HEK293 (cell line): ENCODE measurements at regions not wholly inside any gene's neighbourhood (a gene's known extent, or its start where the extent isn't known, plus 50 kb on each side); places are given as distances from the start of the nearest gene placed in this dataset.
A peak's percentile ranks its signal among the peaks of the same experiment; 100 is the strongest.

ENCODE experiments used
- CTCF ChIA-PET: fragments of 350-600 bp; formaldehyde crosslinking; extraction: SDS; loops from one replicate; lab custom pipeline; 2021; ENCODE audit warnings: antibody characterized with exemption; lab: Yijun Ruan, JAX
- POLR2A ChIA-PET: fragments of 300-600 bp; formaldehyde crosslinking; extraction: SDS; loops from one replicate; lab custom pipeline; 2020; ENCODE audit warnings: antibody characterized with exemption, inconsistent platforms; lab: Yijun Ruan, JAX
- H3K27ac ChIP-seq: fragments of 200-500 bp; sonication (Bioruptor generic); 2 replicates; pipeline ENCODE4 v1.5.1; 2014; ENCODE audit warnings: low read depth, low read length, control low read depth, inconsistent platforms; ENCODE audit errors: extremely low read depth
- H3K36me3 ChIP-seq, 2 experiments: fragments of 200-500 bp in 1 of 2; sonication (Bioruptor generic) in 1 of 2; 1 replicate in 1 of 2; 2 replicates in 1 of 2; pipeline ENCODE4 v1.5.1; 2014 to 2017; ENCODE audit warnings: inconsistent platforms in 2 of 2, low read length in 2 of 2; ENCODE audit not compliant: control insufficient read depth in 2 of 2, insufficient read depth in 1 of 2
- H3K4me1 ChIP-seq: fragments of 200-500 bp; sonication (Bioruptor generic); 2 replicates; pipeline ENCODE4 v1.5.1; 2014; ENCODE audit warnings: mild to moderate bottlenecking, low read length, inconsistent platforms; ENCODE audit not compliant: control insufficient read depth, insufficient read depth
- H3K4me3 ChIP-seq: 2 replicates; pipeline ENCODE4 v1.5.1; 2011; ENCODE audit warnings: low read depth, mild to moderate bottlenecking, control low read depth, low read length, moderate library complexity
- H3K9me3 ChIP-seq: fragments of 200-500 bp; sonication (Bioruptor generic); 2 replicates; pipeline ENCODE4 v1.5.1; 2014; ENCODE audit warnings: low read depth, low read length, inconsistent platforms; ENCODE audit not compliant: control insufficient read depth, insufficient read depth
- FEZF1 ChIP-seq: fragments of 450-650 bp; formaldehyde crosslinking; IDR thresholded peaks from 2 replicates; pipeline ENCODE4 v1.5.1; 2016; ENCODE audit warnings: missing biosample characterization, missing genetic modification characterization
- GLI2 ChIP-seq: fragments of 450-650 bp; formaldehyde crosslinking; IDR thresholded peaks from 2 replicates; pipeline ENCODE4; 2017; ENCODE audit warnings: missing biosample characterization, missing genetic modification characterization, low read depth, borderline replicate concordance
- GLIS2 ChIP-seq: fragments of 450-650 bp; formaldehyde crosslinking; IDR thresholded peaks from 2 replicates; pipeline ENCODE4 v1.5.1; 2016; ENCODE audit warnings: missing biosample characterization, missing genetic modification characterization
- HOXD13 ChIP-seq: sonication (generic); formaldehyde crosslinking; IDR thresholded peaks from 2 replicates; pipeline ENCODE4 v1.8.0; 2022; ENCODE audit warnings: missing genetic modification reagents, borderline replicate concordance
- KLF16 ChIP-seq: fragments of 450-650 bp; formaldehyde crosslinking; IDR thresholded peaks from 2 replicates; pipeline ENCODE4 v1.5.1; 2017; ENCODE audit warnings: missing biosample characterization, missing genetic modification characterization
- MZF1 ChIP-seq: fragments of 450-650 bp; formaldehyde crosslinking; IDR thresholded peaks from 2 replicates; pipeline ENCODE4 v1.5.1; 2017; ENCODE audit warnings: missing biosample characterization, missing genetic modification characterization, borderline replicate concordance
- REPIN1 ChIP-seq: fragments of 450-650 bp; formaldehyde crosslinking; IDR thresholded peaks from 2 replicates; pipeline ENCODE4 v1.5.1; 2017; ENCODE audit warnings: missing biosample characterization, missing genetic modification characterization, low read depth
- REST ChIP-seq: fragments of 450-650 bp; formaldehyde crosslinking; IDR thresholded peaks from 2 replicates; pipeline ENCODE4 v1.5.1; 2016; ENCODE audit warnings: missing biosample characterization, missing genetic modification characterization
- ZBTB11 ChIP-seq: fragments of 450-650 bp; formaldehyde crosslinking; conservative IDR thresholded peaks from 2 replicates; pipeline ENCODE4 v1.5.1; 2016; ENCODE audit warnings: low read depth, missing biosample characterization, missing genetic modification characterization
- ZBTB20 ChIP-seq: fragments of 450-650 bp; formaldehyde crosslinking; IDR thresholded peaks from 2 replicates; pipeline ENCODE4 v1.5.1; 2016; ENCODE audit warnings: missing biosample characterization, missing genetic modification characterization
- ZBTB6 ChIP-seq: fragments of 450-650 bp; formaldehyde crosslinking; IDR thresholded peaks from 2 replicates; pipeline ENCODE4 v1.5.1; 2017; ENCODE audit warnings: missing biosample characterization, missing genetic modification characterization
- ZNF112 ChIP-seq: fragments of 450-650 bp; formaldehyde crosslinking; IDR thresholded peaks from 2 replicates; pipeline ENCODE4 v1.5.0; 2017; ENCODE audit warnings: missing biosample characterization, missing genetic modification characterization
- ZNF121 ChIP-seq: fragments of 450-650 bp; formaldehyde crosslinking; IDR thresholded peaks from 2 replicates; pipeline ENCODE4 v1.5.1; 2016; ENCODE audit warnings: missing biosample characterization, missing genetic modification characterization
- ZNF175 ChIP-seq: fragments of 450-650 bp; formaldehyde crosslinking; IDR thresholded peaks from 2 replicates; pipeline ENCODE4 v1.5.1; 2016; ENCODE audit warnings: missing biosample characterization, missing genetic modification characterization
- ZNF24 ChIP-seq: fragments of 450-650 bp; formaldehyde crosslinking; IDR thresholded peaks from 2 replicates; pipeline ENCODE4 v1.5.1; 2016; ENCODE audit warnings: missing biosample characterization, missing genetic modification characterization
- ZNF426 ChIP-seq: fragments of 450-650 bp; formaldehyde crosslinking; IDR thresholded peaks from 2 replicates; pipeline ENCODE4 v1.5.1; 2017; ENCODE audit warnings: missing biosample characterization, missing genetic modification characterization, mild to moderate bottlenecking, inconsistent platforms, moderate library complexity
- ZNF48 ChIP-seq: fragments of 450-650 bp; formaldehyde crosslinking; IDR thresholded peaks from 2 replicates; pipeline ENCODE4 v1.5.1; 2016; ENCODE audit warnings: missing biosample characterization, missing genetic modification characterization
- ZNF530 ChIP-seq: fragments of 450-650 bp; formaldehyde crosslinking; IDR thresholded peaks from 2 replicates; pipeline ENCODE4 v1.5.1; 2016; ENCODE audit warnings: low read depth, missing biosample characterization, missing genetic modification characterization
- ZNF544 ChIP-seq: fragments of 450-650 bp; formaldehyde crosslinking; IDR thresholded peaks from 2 replicates; pipeline ENCODE4 v1.5.0; 2017; ENCODE audit warnings: missing biosample characterization, missing genetic modification characterization
- ZNF571 ChIP-seq: fragments of 450-650 bp; formaldehyde crosslinking; IDR thresholded peaks from 2 replicates; pipeline ENCODE4 v1.5.0; 2017; ENCODE audit warnings: missing biosample characterization, missing genetic modification characterization
- ZNF654 ChIP-seq: fragments of 450-650 bp; formaldehyde crosslinking; IDR thresholded peaks from 2 replicates; pipeline ENCODE4 v1.5.1; 2016; ENCODE audit warnings: low read depth, missing biosample characterization, missing genetic modification characterization
- ZNF707 ChIP-seq: fragments of 450-650 bp; formaldehyde crosslinking; IDR thresholded peaks from 2 replicates; pipeline ENCODE4 v1.5.1; 2016; ENCODE audit warnings: missing biosample characterization, missing genetic modification characterization
- ZNF785 ChIP-seq: fragments of 450-650 bp; formaldehyde crosslinking; IDR thresholded peaks from 2 replicates; pipeline ENCODE4 v1.5.1; 2016; ENCODE audit warnings: missing biosample characterization, missing genetic modification characterization
- ZNF791 ChIP-seq: fragments of 450-650 bp; formaldehyde crosslinking; IDR thresholded peaks from 2 replicates; pipeline ENCODE4 v1.5.1; 2016; ENCODE audit warnings: missing biosample characterization, missing genetic modification characterization

- no peaks in the 10 kb centered on the region for H3K36me3 ChIP-seq
- CTCF ChIA-PET: interaction anchor here (0.6 to 2.4 kb wide), 23 partner anchors 8 to 1480 kb away, joined by 3 to 11 read pairs (median 4); no protein-coding TSS in a partner anchor
- no peak overlapping the region for H3K4me3 ChIP-seq
- H3K4me1 ChIP-seq: no peaks in the 10 kb centered on the region
- TF ChIP-seq ZNF654 (tag by site-specific recombination) (peak; percentile 58), ZNF121 (tag by site-specific recombination) (no peak)
- H3K27ac ChIP-seq: no peak overlapping the region
- H3K9me3 ChIP-seq: no peaks in the 10 kb centered on the region; the same call in 1 of the 2 replicates
- POLR2A ChIA-PET: no interaction called here
Observed at GRCh38 chr18:60684843-60685513, 312.4 kb upstream of the MC4R start.

- POLR2A ChIA-PET: no interaction called here
- Histone ChIP-seq H3K27ac (no peak overlapping the region), H3K4me3 (no peak overlapping the region), H3K36me3 (no peaks in the 10 kb centered on the region), H3K9me3 (no peaks in the 10 kb centered on the region; the same call in 1 of the 2 replicates), H3K4me1 (no peaks in the 10 kb centered on the region)
- 0 out of 2 replicates have a peak, but pooled peaks have one; percentile 23 for TF ChIP-seq REST (tag by site-specific recombination)
- no peak for TF ChIP-seq ZBTB11 (tag by site-specific recombination)
- CTCF ChIA-PET: interaction anchor here (0.7 to 2.4 kb wide), 9 partner anchors 9 to 816 kb away, joined by 3 to 11 read pairs (median 5); no protein-coding TSS in a partner anchor
Observed at GRCh38 chr18:60686142-60686541, 313.6 kb upstream of the MC4R start.

GRCh38 chr18:60691061-60691460 is 318.5 kb upstream of the MC4R start:
- Histone ChIP-seq H3K4me3 (no peak overlapping the region), H3K9me3 (no peaks in the 10 kb centered on the region), H3K27ac (no peak overlapping the region), H3K4me1 (no peaks in the 10 kb centered on the region), H3K36me3 (no peaks in the 10 kb centered on the region)
- ChIA-PET CTCF (no interaction called here), POLR2A (no interaction called here)
- TF ChIP-seq REPIN1: no peak
- no peak for TF ChIP-seq MZF1 (tag by site-specific recombination)
- TF ChIP-seq ZNF530 (tag by site-specific recombination): no peak
- TF ChIP-seq GLI2: no peak
- no peak for TF ChIP-seq ZNF571 (tag by site-specific recombination)
- no peak for TF ChIP-seq ZBTB6
- TF ChIP-seq ZNF48 (tag by site-specific recombination): no peak
- TF ChIP-seq ZNF112 (tag by site-specific recombination): no peak
- no peak for TF ChIP-seq HOXD13 (CRISPR knock-in tag)
- TF ChIP-seq KLF16: no peak
- no peak for TF ChIP-seq ZNF175 (tag by site-specific recombination)
- no peak for TF ChIP-seq ZNF544
- TF ChIP-seq FEZF1 (tag by site-specific recombination): no peak
- no peak for TF ChIP-seq GLIS2
- no peak for TF ChIP-seq ZNF24 (tag by site-specific recombination)
- no peak for TF ChIP-seq ZNF785 (tag by site-specific recombination)
- no peak for TF ChIP-seq ZNF426 (tag by site-specific recombination)
- TF ChIP-seq ZNF707 (tag by site-specific recombination): no peak
- TF ChIP-seq ZBTB20: no peak
- TF ChIP-seq ZNF791 (tag by site-specific recombination): no peak
